NCI-H2171 (cell line): ENCODE measurements at regions not wholly inside any gene's neighbourhood (a gene's known extent, or its start where the extent isn't known, plus 50 kb on each side); places are given as distances from the start of the nearest gene placed in this dataset.
A peak's percentile ranks its signal among the peaks of the same experiment; 100 is the strongest.

Source experiments
- DNase-seq: peaks from one replicate; lab custom pipeline; 2025; lab: John Stamatoyannopoulos, UW

- DNase-seq = no peak
Measured at GRCh38 chr19:31160336-31160926, 188.8 kb downstream of the TSHZ3 start.

- DNase-seq = no peak
Measured at GRCh38 chr19:31154021-31154420, 195.2 kb downstream of the TSHZ3 start.

- no peak for DNase-seq
Measured at GRCh38 chr19:31152906-31153305, 196.3 kb downstream of the TSHZ3 start.

- DNase-seq = peak; percentile 25
Measured at GRCh38 chr19:31149441-31149941, 199.7 kb downstream of the TSHZ3 start.

GRCh38 chr19:31148671-31149070, 200.6 kb downstream of the TSHZ3 start:
- no peak for DNase-seq

GRCh38 chr19:31147234-31147633, 202.0 kb downstream of the TSHZ3 start:
- no peak for DNase-seq

- DNase-seq = no peak
Measured at GRCh38 chr19:31146546-31147183, 202.6 kb downstream of the TSHZ3 start.

- DNase-seq = no peak
Measured at GRCh38 chr19:31146015-31146414, 203.2 kb downstream of the TSHZ3 start.

GRCh38 chr19:31145007-31145406, 204.2 kb downstream of the TSHZ3 start:
- no peak for DNase-seq

- no peak for DNase-seq
Measured at GRCh38 chr19:31144075-31144870, 205.0 kb downstream of the TSHZ3 start.

- no peak for DNase-seq
Measured at GRCh38 chr19:31141301-31141700, 207.9 kb downstream of the TSHZ3 start.

- DNase-seq = no peak
Measured at GRCh38 chr19:31140717-31141116, 208.5 kb downstream of the TSHZ3 start.

GRCh38 chr19:31139871-31140505, 209.2 kb downstream of the TSHZ3 start:
- no peak for DNase-seq

GRCh38 chr19:31138077-31138476, 211.2 kb downstream of the TSHZ3 start:
- DNase-seq = no peak

GRCh38 chr19:31135841-31136240, 213.4 kb downstream of the TSHZ3 start:
- DNase-seq = no peak

GRCh38 chr19:31132753-31133110, 216.5 kb downstream of the TSHZ3 start:
- DNase-seq = no peak

GRCh38 chr19:31128291-31128690, 220.9 kb downstream of the TSHZ3 start:
- no peak for DNase-seq

GRCh38 chr19:31127134-31127967, 221.9 kb downstream of the TSHZ3 start:
- DNase-seq = no peak

GRCh38 chr19:31126236-31126635, 223.0 kb downstream of the TSHZ3 start:
- no peak for DNase-seq

GRCh38 chr19:31125071-31125470, 224.2 kb downstream of the TSHZ3 start:
- no peak for DNase-seq

- no peak for DNase-seq
Measured at GRCh38 chr19:31121501-31121900, 227.7 kb downstream of the TSHZ3 start.

GRCh38 chr19:31120952-31121351, 228.3 kb downstream of the TSHZ3 start:
- no peak for DNase-seq
